K562 (cell line): ENCODE measurements at regions not wholly inside any gene's neighbourhood (a gene's known extent, or its start where the extent isn't known, plus 50 kb on each side); places are given as distances from the start of the nearest gene placed in this dataset.

Source experiments
- CHCHD3 ChIP-seq: fragments of 250-450 bp; sonication (Bioruptor Pico); IDR thresholded peaks from 2 replicates; pipeline ENCODE4 v2.1.2; 2022; ENCODE audit warnings: mild to moderate bottlenecking
- CHD1 ChIP-seq: fragments of 200-600 bp; sonication (generic); IDR thresholded peaks from one replicate; pipeline ENCODE4 v1.6.1; 2012; ENCODE audit warnings: mild to moderate bottlenecking, moderate library complexity, low read length, inconsistent platforms
- DIDO1 ChIP-seq: fragments of 450-650 bp; IDR thresholded peaks from 2 replicates; pipeline ENCODE4 v1.6.1; 2016; ENCODE audit warnings: low read depth, missing biosample characterization, missing genetic modification characterization
- ELF1 ChIP-seq: fragments of 200-800 bp; sonication (Bioruptor generic); IDR thresholded peaks from 2 replicates; pipeline ENCODE4 v1.6.1; 2016; ENCODE audit warnings: missing genetic modification characterization, missing compliant biosample characterization
- ELF4 ChIP-seq: fragments of 450-650 bp; formaldehyde crosslinking; IDR thresholded peaks from 2 replicates; pipeline ENCODE4 v1.4.0; 2022; ENCODE audit warnings: missing genetic modification characterization
- ELK3 ChIP-seq: fragments of 450-650 bp; formaldehyde crosslinking; IDR thresholded peaks from 2 replicates; pipeline ENCODE4 v1.4.0; 2020; ENCODE audit warnings: mild to moderate bottlenecking
- FOXJ2 ChIP-seq: fragments of 200-800 bp; sonication (Bioruptor generic); IDR thresholded peaks from 2 replicates; pipeline ENCODE4 v1.6.1; 2016; ENCODE audit warnings: missing genetic modification characterization, missing compliant biosample characterization
- GATAD2A ChIP-seq: fragments of 450-650 bp; IDR thresholded peaks from 2 replicates; pipeline ENCODE4 v1.6.1; 2017
- HBP1 ChIP-seq: fragments of 450-650 bp; formaldehyde crosslinking; IDR thresholded peaks from 2 replicates; pipeline ENCODE4 v1.4.0; 2022; ENCODE audit warnings: missing genetic modification characterization
- IRF1 ChIP-seq: sonication (generic); formaldehyde crosslinking; IDR thresholded peaks from 2 replicates; pipeline ENCODE4 v1.8.0; 2022; ENCODE audit warnings: missing genetic modification reagents, mild to moderate bottlenecking, borderline replicate concordance
- OTX1 ChIP-seq: fragments of 450-650 bp; formaldehyde crosslinking; IDR thresholded peaks from 2 replicates; pipeline ENCODE4 v1.4.0; 2022; ENCODE audit warnings: mild to moderate bottlenecking
- PHF21A ChIP-seq: fragments of 450-650 bp; IDR thresholded peaks from 2 replicates; pipeline ENCODE4 v1.6.1; 2017; ENCODE audit warnings: low read depth, borderline replicate concordance
- RB1 ChIP-seq: fragments of 450-650 bp; IDR thresholded peaks from 2 replicates; pipeline ENCODE4 v1.6.1; 2017; ENCODE audit warnings: low read depth, mild to moderate bottlenecking
- SMARCC2 ChIP-seq: fragments of 450-650 bp; IDR thresholded peaks from 2 replicates; pipeline ENCODE4 v1.6.1; 2017; ENCODE audit warnings: antibody characterized with exemption, moderate library complexity, mild to moderate bottlenecking, low read depth
- STAT5A ChIP-seq: IDR thresholded peaks from 2 replicates; pipeline ENCODE4 v1.6.1; 2012; ENCODE audit warnings: low read length, inconsistent platforms, borderline replicate concordance
- STAT5B ChIP-seq: fragments of 250-450 bp; sonication (Bioruptor Pico); IDR thresholded peaks from 2 replicates; pipeline ENCODE4 v1.8.0; 2021; ENCODE audit warnings: mild to moderate bottlenecking, inconsistent platforms
- TCFL5 ChIP-seq: fragments of 250-450 bp; sonication (Bioruptor Pico); conservative IDR thresholded peaks from 2 replicates; pipeline ENCODE4 v1.6.1; 2021; ENCODE audit warnings: mild to moderate bottlenecking, moderate library complexity, matching md5 sums
- TGIF2 ChIP-seq: sonication (generic); formaldehyde crosslinking; IDR thresholded peaks from 2 replicates; pipeline ENCODE4 v1.8.1; 2022; ENCODE audit warnings: mild to moderate bottlenecking, missing genetic modification reagents, moderate library complexity
- XRCC4 ChIP-seq: IDR thresholded peaks from one replicate; pipeline ENCODE4 v1.6.1; 2011; ENCODE audit not compliant: insufficient read depth, insufficient read length; ENCODE audit errors: extremely low read depth
- ZNF583 ChIP-seq: fragments of 250-450 bp; sonication (Bioruptor Pico); IDR thresholded peaks from 2 replicates; pipeline ENCODE4 v1.4.0; 2020
- TF ChIP-seq, protein P1 (sequence below): fragments of 150-350 bp; conservative IDR thresholded peaks from 2 replicates; pipeline ENCODE4 v1.6.1; 2014; ENCODE audit warnings: low read length
- TF ChIP-seq, protein P2 (sequence below), 2 experiments: fragments of 450-650 bp; IDR thresholded peaks; 2 replicates each; pipeline ENCODE4 v1.6.1; 2016

- TF ChIP-seq HBP1 (no peak), STAT5A (no peak), IRF1 (no peak), ZNF583 (CRISPR knock-in tag) (no peak), SMARCC2 (no peak), CHCHD3 (0 out of 2 replicates have a peak, but pooled peaks have one; percentile 34), GATAD2A (no peak), TCFL5 (CRISPR knock-in tag) (no peak), DIDO1 (tag) (no peak), ELF1 (no peak), STAT5B (CRISPR knock-in tag) (no peak), CHD1 (no peak), ELK3 (CRISPR knock-in tag) (no peak), FOXJ2 (tag) (no peak), TGIF2 (no peak), PHF21A (no peak), ELF4 (CRISPR knock-in tag) (peak; percentile 25; the same call in 1 of the 2 replicates), XRCC4 (no peak), RB1 (no peak), OTX1 (CRISPR knock-in tag) (no peak)
- TF ChIP-seq, protein P1, sequence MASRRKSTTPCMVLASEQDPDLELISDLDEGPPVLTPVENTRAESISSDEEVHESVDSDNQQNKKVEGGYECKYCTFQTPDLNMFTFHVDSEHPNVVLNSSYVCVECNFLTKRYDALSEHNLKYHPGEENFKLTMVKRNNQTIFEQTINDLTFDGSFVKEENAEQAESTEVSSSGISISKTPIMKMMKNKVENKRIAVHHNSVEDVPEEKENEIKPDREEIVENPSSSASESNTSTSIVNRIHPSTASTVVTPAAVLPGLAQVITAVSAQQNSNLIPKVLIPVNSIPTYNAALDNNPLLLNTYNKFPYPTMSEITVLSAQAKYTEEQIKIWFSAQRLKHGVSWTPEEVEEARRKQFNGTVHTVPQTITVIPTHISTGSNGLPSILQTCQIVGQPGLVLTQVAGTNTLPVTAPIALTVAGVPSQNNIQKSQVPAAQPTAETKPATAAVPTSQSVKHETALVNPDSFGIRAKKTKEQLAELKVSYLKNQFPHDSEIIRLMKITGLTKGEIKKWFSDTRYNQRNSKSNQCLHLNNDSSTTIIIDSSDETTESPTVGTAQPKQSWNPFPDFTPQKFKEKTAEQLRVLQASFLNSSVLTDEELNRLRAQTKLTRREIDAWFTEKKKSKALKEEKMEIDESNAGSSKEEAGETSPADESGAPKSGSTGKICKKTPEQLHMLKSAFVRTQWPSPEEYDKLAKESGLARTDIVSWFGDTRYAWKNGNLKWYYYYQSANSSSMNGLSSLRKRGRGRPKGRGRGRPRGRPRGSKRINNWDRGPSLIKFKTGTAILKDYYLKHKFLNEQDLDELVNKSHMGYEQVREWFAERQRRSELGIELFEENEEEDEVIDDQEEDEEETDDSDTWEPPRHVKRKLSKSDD = no peak
- TF ChIP-seq, protein P2, sequence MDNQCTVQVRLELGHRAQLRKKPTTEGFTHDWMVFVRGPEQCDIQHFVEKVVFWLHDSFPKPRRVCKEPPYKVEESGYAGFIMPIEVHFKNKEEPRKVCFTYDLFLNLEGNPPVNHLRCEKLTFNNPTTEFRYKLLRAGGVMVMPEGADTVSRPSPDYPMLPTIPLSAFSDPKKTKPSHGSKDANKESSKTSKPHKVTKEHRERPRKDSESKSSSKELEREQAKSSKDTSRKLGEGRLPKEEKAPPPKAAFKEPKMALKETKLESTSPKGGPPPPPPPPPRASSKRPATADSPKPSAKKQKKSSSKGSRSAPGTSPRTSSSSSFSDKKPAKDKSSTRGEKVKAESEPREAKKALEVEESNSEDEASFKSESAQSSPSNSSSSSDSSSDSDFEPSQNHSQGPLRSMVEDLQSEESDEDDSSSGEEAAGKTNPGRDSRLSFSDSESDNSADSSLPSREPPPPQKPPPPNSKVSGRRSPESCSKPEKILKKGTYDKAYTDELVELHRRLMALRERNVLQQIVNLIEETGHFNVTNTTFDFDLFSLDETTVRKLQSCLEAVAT (IDR thresholded peaks at IDR 0.05) = 0 out of 4 replicates have a peak, but pooled peaks of 1 of the 2 experiments have one; percentile 31
These were observed 119.9 kb downstream of the HFE start (continued) for GRCh38 chr6:26206868-26207801.
